Hepatocyte (in vitro differentiated cells): ENCODE measurements at regions not wholly inside any gene's neighbourhood (a gene's known extent, or its start where the extent isn't known, plus 50 kb on each side); places are given as distances from the start of the nearest gene placed in this dataset.

Source experiments
- CTCF ChIP-seq: fragments of 200-600 bp; sonication (generic); IDR thresholded peaks from 2 replicates; pipeline ENCODE4 v1.5.1; 2016; ENCODE audit warnings: antibody characterized with exemption, mild to moderate bottlenecking; ENCODE audit not compliant: poor library complexity
- EZH2 ChIP-seq: fragments of 200-600 bp; sonication (generic); IDR thresholded peaks from 2 replicates; pipeline ENCODE4 v1.6.1; 2016; ENCODE audit warnings: antibody characterized with exemption, mild to moderate bottlenecking, borderline replicate concordance

- TF ChIP-seq CTCF (no peak), EZH2 (no peak)
Measured at GRCh38 chr7:46197785-46198540, 276.9 kb upstream of the IGFBP3 start.
